Suprapubic skin (tissue), 4 donors: ENCODE measurements at regions not wholly inside any gene's neighbourhood (a gene's known extent, or its start where the extent isn't known, plus 50 kb on each side); places are given as distances from the start of the nearest gene placed in this dataset.

ENCODE experiments used
- DNase-seq, 2 donors: peaks; one replicate each; pipeline ENCODE4 v3.0.0-alpha.2; 2019; ENCODE audit warnings: low spot score in 2 of 2
- H3K27ac ChIP-seq: fragments of 200-600 bp; sonication (generic); one replicate; pipeline ENCODE4 v1.5.1; 2019
- H3K27me3 ChIP-seq: fragments of 200-600 bp; sonication (generic); one replicate; pipeline ENCODE4 v1.5.1; 2019
- H3K36me3 ChIP-seq: fragments of 200-600 bp; sonication (generic); one replicate; pipeline ENCODE4 v1.5.1; 2019
- H3K4me1 ChIP-seq: fragments of 200-600 bp; sonication (generic); one replicate; pipeline ENCODE4 v1.5.1; 2019
- H3K4me3 ChIP-seq: fragments of 200-600 bp; sonication (generic); one replicate; pipeline ENCODE4 v1.5.1; 2019; ENCODE audit warnings: mild to moderate bottlenecking
- H3K9me3 ChIP-seq: fragments of 200-600 bp; sonication (generic); one replicate; pipeline ENCODE4 v1.5.1; 2019
- CTCF ChIP-seq, 2 donors: fragments of 200-600 bp in 1 of 2; fragments of 450-650 bp in 1 of 2; sonication (generic) in 1 of 2; IDR thresholded peaks; one replicate each; pipeline ENCODE4 v1.5.1; 2016 to 2019; ENCODE audit warnings: antibody characterized with exemption in 2 of 2, mild to moderate bottlenecking in 1 of 2, moderate library complexity in 1 of 2
- EP300 ChIP-seq: sonication (generic); formaldehyde crosslinking; IDR thresholded peaks from one replicate; pipeline ENCODE4 v1.6.1; 2017; ENCODE audit warnings: antibody characterized with exemption
- POLR2A ChIP-seq, 2 donors: fragments of 450-650 bp; IDR thresholded peaks; one replicate each; pipeline ENCODE4 v1.6.1; 2017; ENCODE audit warnings: antibody characterized with exemption in 2 of 2, mild to moderate bottlenecking in 2 of 2, moderate library complexity in 2 of 2
- POLR2AphosphoS5 ChIP-seq, 3 donors: sonication (generic); formaldehyde crosslinking; IDR thresholded peaks; one replicate each; pipeline ENCODE4 v1.6.1; 2017; ENCODE audit warnings: antibody characterized with exemption in 3 of 3
- WGBS: methylation state at CpG from one replicate; pipeline ENCODE4 v1.1.5; 2018; 5-methylcytosine and 5-hydroxymethylcytosine counted together

GRCh38 chr4:114116861-114117260 lies 137.4 kb upstream of the ARSJ start:
- Histone ChIP-seq H3K4me3 (no peak overlapping the region), H3K9me3 (no peaks in the 10 kb centered on the region), H3K4me1 (no peaks in the 10 kb centered on the region), H3K27me3 (no peaks in the 10 kb centered on the region), H3K27ac (no peak overlapping the region), H3K36me3 (no peaks in the 10 kb centered on the region)
- 46% methylated on average over 2 of the region's 2 CpGs for WGBS
- TF ChIP-seq CTCF (IDR thresholded peaks at IDR 0.05) = no peak
- no peak for DNase-seq

- WGBS = 92% methylated on average over 1 of the region's 1 CpG
- no peak for TF ChIP-seq POLR2A (IDR thresholded peaks at IDR 0.05)
- TF ChIP-seq CTCF (IDR thresholded peaks at IDR 0.05) = no peak
- no peak for TF ChIP-seq EP300
- TF ChIP-seq POLR2AphosphoS5 (IDR thresholded peaks at IDR 0.05) = no peak
- no peak for DNase-seq
- H3K4me3 ChIP-seq = no peak overlapping the region
- H3K36me3 ChIP-seq = no peaks in the 10 kb centered on the region
- H3K27ac ChIP-seq = no peak overlapping the region
- H3K27me3 ChIP-seq = no peaks in the 10 kb centered on the region
- no peaks in the 10 kb centered on the region for H3K9me3 ChIP-seq
- H3K4me1 ChIP-seq = no peaks in the 10 kb centered on the region
Measured at GRCh38 chr4:114121221-114121620, 141.8 kb upstream of the ARSJ start.

GRCh38 chr4:114132199-114132598 lies 152.8 kb upstream of the ARSJ start:
- 84% methylated on average over 2 of the region's 2 CpGs for WGBS
- Histone ChIP-seq H3K27me3 (no peaks in the 10 kb centered on the region), H3K4me3 (no peak overlapping the region), H3K4me1 (no peaks in the 10 kb centered on the region), H3K36me3 (no peaks in the 10 kb centered on the region), H3K27ac (no peak overlapping the region), H3K9me3 (no peaks in the 10 kb centered on the region)
- no peak for DNase-seq
- TF ChIP-seq EP300 (no peak), POLR2A (IDR thresholded peaks at IDR 0.05) (no peak)

GRCh38 chr4:114132830-114133229 lies 153.4 kb upstream of the ARSJ start:
- no peaks in the 10 kb centered on the region for H3K36me3 ChIP-seq
- 90% methylated on average over 2 of the region's 2 CpGs for WGBS
- no peaks in the 10 kb centered on the region for H3K9me3 ChIP-seq
- TF ChIP-seq CTCF (IDR thresholded peaks at IDR 0.05) (no peak), POLR2AphosphoS5 (IDR thresholded peaks at IDR 0.05) (no peak), EP300 (no peak), POLR2A (IDR thresholded peaks at IDR 0.05) (no peak)
- H3K4me1 ChIP-seq = no peaks in the 10 kb centered on the region
- DNase-seq = no peak
- no peak overlapping the region for H3K27ac ChIP-seq
- H3K4me3 ChIP-seq = no peak overlapping the region
- no peaks in the 10 kb centered on the region for H3K27me3 ChIP-seq

GRCh38 chr4:114136069-114136468 lies 156.6 kb upstream of the ARSJ start:
- DNase-seq = no peak
- Histone ChIP-seq H3K9me3 (no peaks in the 10 kb centered on the region), H3K4me1 (no peaks in the 10 kb centered on the region), H3K4me3 (no peak overlapping the region), H3K27ac (no peak overlapping the region), H3K36me3 (no peaks in the 10 kb centered on the region), H3K27me3 (no peaks in the 10 kb centered on the region)
- TF ChIP-seq CTCF (IDR thresholded peaks at IDR 0.05) (no peak), POLR2AphosphoS5 (IDR thresholded peaks at IDR 0.05) (no peak), EP300 (no peak), POLR2A (IDR thresholded peaks at IDR 0.05) (no peak)

GRCh38 chr4:114137984-114138383 lies 158.5 kb upstream of the ARSJ start:
- H3K9me3 ChIP-seq = no peaks in the 10 kb centered on the region
- H3K4me3 ChIP-seq = no peak overlapping the region
- no peaks in the 10 kb centered on the region for H3K4me1 ChIP-seq
- WGBS = 84% methylated on average over 2 of the region's 2 CpGs
- no peak for TF ChIP-seq CTCF (IDR thresholded peaks at IDR 0.05)
- no peak for TF ChIP-seq POLR2A (IDR thresholded peaks at IDR 0.05)
- no peak for TF ChIP-seq EP300
- TF ChIP-seq POLR2AphosphoS5 (IDR thresholded peaks at IDR 0.05) = no peak
- H3K36me3 ChIP-seq = no peaks in the 10 kb centered on the region
- DNase-seq = no peak
- no peaks in the 10 kb centered on the region for H3K27me3 ChIP-seq
- H3K27ac ChIP-seq = no peak overlapping the region
